ENCODE measurements at regions not wholly inside any gene's neighbourhood (a gene's known extent, or its start where the extent isn't known, plus 50 kb on each side); places are given as distances from the start of the nearest gene placed in this dataset.
A peak's percentile ranks its signal among the peaks of the same experiment; 100 is the strongest.

DNA sequence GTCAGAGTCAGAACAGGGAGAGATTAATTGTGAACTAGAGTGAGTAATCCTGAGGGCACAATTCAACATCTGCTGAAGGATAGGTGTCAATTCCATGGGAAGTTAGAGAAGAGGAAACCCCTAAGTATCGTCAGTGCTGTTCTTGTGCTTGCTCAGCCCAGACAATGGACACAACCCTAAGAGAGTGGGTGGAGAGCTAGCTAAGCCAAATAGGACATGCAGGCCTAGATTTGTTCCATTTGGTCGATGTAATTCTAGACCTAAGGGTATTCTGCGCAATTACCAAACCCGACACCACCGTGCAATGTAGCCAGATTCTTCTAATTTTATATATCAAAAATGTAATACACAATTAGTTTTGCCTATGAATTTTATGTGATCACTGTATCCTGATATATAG lies 431.6 kb downstream of the SH3GL2 start:
- intact Hi-C loops (cut with DNase I) = no loop called here
- no peak for DNase-seq (ENCODE audit: missing footprints)
- ATAC-seq = peak; percentile 37

- intact Hi-C loops (cut with DNase I) = no loop called here
- DNase-seq (ENCODE audit: missing footprints) (no peak), ATAC-seq (peak; percentile 63)
Observed at GRCh38 chr9:18012170-18012569, 433.3 kb downstream of the SH3GL2 start.

DNA sequence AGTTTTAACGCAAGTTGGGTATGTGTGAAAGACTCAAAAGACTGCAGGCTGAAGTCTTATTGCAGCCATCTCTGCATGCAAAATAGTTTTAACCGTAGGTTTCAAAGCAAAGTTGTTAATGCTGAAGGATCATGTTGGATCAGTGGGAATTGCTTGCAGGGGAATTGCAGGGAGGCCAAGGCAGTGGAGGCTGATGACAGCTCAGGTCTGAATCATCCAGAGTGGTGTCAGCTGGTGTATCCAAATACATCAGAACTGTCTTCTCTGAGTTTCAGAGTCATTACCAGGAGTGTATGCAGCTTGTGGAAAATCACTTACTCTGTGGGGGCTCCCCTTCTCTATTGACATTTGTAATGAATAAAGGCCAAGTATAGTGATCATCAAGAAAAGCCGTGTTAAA lies 435.7 kb downstream of the SH3GL2 start:
- DNase-seq (ENCODE audit: missing footprints) = no peak
- ATAC-seq = peak; percentile 45
- intact Hi-C loops (cut with DNase I) = no loop called here

GRCh38 chr9:18015116-18015515 lies 436.2 kb downstream of the SH3GL2 start:
- ATAC-seq = no peak
- intact Hi-C loops (cut with DNase I) = no loop called here
- DNase-seq (ENCODE audit: missing footprints) = no peak

- intact Hi-C loops (cut with DNase I) = no loop called here
- no peak for ATAC-seq
- DNase-seq (ENCODE audit: missing footprints) = no peak
Observed at GRCh38 chr9:18017136-18017535, 438.3 kb downstream of the SH3GL2 start.

- ATAC-seq (no peak), DNase-seq (ENCODE audit: missing footprints) (no peak)
- intact Hi-C loops (cut with DNase I) = no loop called here
Observed at GRCh38 chr9:18018221-18018620, 439.4 kb downstream of the SH3GL2 start.

DNA sequence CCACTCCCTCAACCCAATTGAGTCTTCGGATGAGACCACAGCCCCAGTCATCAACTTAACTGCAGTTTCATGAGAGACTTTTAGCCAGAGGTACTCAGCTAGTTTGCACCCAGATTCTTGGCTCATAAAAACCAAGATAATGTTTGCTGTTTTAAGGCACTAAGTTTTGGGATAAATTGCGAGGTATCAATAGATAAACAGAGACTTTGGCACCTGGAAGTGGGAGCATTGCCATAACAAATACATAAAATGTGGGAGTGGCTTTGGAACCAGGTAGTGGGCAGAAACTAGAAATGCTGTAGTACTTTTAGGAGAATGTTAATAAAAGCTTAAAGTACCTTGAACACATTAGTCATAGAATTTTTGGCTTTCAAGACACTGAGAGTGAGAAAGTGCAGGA lies 439.8 kb downstream of the SH3GL2 start:
- intact Hi-C loops (cut with DNase I) = no loop called here
- ATAC-seq (no peak), DNase-seq (ENCODE audit: missing footprints) (no peak)

DNA sequence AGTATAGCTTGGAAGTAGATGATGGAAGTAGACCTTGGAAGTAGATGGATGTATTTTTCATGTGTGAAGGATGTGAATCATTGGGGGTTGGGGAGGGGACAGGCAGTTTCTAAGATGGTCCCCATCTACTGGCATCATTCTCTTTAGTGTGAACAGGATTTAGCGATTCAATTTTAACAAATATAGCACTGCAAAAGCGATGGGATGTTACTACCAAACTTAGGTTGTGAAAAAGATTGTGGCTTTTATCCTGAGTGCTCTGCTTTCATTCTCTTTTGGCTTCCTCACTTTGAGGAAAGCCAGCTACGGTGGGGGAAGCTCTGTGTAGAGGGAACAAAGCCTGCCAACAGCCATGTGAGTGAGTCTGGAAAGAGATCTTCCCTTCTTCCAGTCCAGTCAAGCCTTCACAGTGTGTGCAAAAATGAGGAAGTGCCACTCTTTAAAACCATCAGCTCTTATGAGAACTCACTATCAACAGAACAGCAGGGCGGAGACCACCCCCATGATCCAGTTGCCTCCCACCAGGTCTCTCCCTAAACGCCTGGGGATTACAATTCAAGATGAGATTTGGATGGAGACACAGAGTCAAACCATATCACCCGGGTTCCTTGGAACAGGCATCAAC lies 441.4 kb downstream of the SH3GL2 start:
- DNase-seq (ENCODE audit: missing footprints) (no peak), ATAC-seq (no peak)
- intact Hi-C loops (cut with DNase I) = no loop called here

- intact Hi-C loops (cut with DNase I) = no loop called here
- no peak for ATAC-seq
- DNase-seq (ENCODE audit: missing footprints) = no peak
Observed at GRCh38 chr9:18022642-18023041, 443.8 kb downstream of the SH3GL2 start.

- no peak for ATAC-seq
- no peak for DNase-seq (ENCODE audit: missing footprints)
- intact Hi-C loops (cut with DNase I) = no loop called here
Observed at GRCh38 chr9:18023332-18023731, 444.5 kb downstream of the SH3GL2 start.

GRCh38 chr9:18032636-18033035 lies 441.3 kb upstream of the ADAMTSL1 start:
- DNase-seq (ENCODE audit: missing footprints) (no peak), ATAC-seq (no peak)
- intact Hi-C loops (cut with DNase I) = no loop called here

DNA sequence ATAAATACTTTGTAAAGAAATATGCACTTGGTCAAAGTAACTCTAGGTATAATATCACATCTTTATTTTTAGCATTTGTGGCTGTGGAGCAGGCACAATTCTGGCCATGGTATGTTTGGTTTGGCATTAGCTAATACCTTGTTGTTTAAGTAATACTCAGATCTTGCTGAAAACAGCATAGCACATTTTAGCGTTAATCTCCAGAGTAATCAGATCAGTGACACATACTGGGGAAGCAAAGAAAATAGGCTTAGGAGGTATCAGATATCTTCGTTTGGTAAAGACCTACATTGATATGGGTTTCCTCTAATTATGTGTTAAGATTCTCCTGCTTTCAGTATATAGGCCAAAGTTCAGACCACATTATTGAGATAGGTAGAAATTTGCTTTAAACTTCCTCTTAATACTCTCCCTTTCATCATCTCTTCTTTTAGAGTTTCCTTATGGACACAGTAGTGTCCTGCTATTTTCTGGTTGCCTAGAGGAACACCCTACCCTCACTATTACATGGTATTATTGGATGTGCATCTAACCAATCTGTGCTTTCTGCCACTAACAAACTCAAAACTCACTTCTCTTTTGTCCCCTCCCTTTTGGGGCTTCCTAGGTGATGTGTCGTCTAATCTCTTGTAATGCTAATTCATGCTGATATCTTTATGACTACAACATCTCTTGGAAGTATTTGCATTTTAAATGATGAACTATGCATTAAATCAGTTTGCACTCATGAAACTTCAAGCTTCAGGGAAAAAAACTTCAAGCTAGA lies 437.3 kb upstream of the ADAMTSL1 start:
- DNase-seq (ENCODE audit: missing footprints) (no peak), ATAC-seq (no peak)
- intact Hi-C loops (cut with DNase I) = no loop called here

DNA sequence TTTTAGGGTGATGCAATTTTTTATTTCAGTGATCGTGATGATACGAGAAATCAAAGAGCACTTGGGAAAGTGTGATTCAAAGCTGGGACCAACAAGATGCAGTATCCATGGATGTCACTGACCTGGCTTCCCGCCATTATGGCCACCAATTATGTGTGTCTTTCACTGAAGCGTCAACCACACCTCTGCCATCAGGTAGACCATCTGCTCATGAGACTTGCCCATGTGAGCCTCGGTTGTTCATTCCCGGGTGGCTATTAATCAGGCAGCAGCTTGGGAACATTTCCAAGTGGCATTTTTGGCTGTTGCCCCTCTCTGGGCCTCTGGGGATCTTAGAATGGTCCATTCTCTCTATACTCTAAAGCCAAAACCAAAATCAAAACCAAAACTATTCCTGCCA lies 436.0 kb upstream of the ADAMTSL1 start:
- ATAC-seq (no peak), DNase-seq (ENCODE audit: missing footprints) (no peak)
- intact Hi-C loops (cut with DNase I) = no loop called here

DNA sequence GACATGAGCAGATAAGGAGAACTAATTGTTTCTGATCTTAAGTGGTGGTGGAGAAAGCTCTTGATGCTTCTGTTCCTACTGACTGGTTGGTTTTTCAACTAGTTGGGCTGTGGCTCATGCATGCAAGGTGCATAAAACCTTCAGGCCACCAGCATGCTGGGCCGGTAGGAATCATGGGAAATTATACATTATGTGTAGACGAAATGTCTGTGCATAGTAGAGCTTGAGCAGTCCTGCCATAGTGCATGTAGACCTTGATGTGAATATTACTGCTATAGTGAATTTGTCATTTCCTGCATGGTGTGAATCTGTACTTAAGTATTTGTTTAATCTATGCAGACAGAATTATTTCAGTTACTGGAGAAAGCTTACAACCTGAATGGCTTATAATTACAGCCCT lies 433.6 kb upstream of the ADAMTSL1 start:
- DNase-seq (ENCODE audit: missing footprints) (no peak), ATAC-seq (no peak)
- intact Hi-C loops (cut with DNase I) = no loop called here

- ATAC-seq (no peak), DNase-seq (ENCODE audit: missing footprints) (no peak)
- intact Hi-C loops (cut with DNase I) = no loop called here
Observed at GRCh38 chr9:18043978-18044377, 430.0 kb upstream of the ADAMTSL1 start.

GRCh38 chr9:18045326-18045725 lies 428.6 kb upstream of the ADAMTSL1 start:
- ATAC-seq (no peak), DNase-seq (ENCODE audit: missing footprints) (no peak)
- intact Hi-C loops (cut with DNase I) = no loop called here

DNA sequence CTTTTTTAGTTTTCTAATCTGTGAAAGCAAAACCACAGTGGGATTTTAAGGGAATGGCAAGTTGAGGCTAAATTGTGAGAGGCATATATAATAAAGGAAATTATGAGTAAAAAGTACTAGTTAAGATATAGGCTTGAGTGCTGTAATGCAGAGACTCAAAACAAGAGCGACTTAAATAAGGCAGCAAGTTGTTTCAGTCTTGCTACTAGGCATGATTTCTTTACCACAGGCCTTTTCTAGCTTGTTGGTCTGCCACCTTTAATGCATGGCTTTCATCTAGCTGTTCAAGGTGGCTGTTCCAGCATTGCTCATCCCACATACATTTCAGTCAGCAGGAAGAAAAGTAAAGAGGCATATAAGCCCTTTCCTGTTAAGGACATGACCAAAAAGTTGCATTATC lies 427.9 kb upstream of the ADAMTSL1 start:
- no peak for DNase-seq (ENCODE audit: missing footprints)
- intact Hi-C loops (cut with DNase I) = no loop called here
- no peak for ATAC-seq

DNA sequence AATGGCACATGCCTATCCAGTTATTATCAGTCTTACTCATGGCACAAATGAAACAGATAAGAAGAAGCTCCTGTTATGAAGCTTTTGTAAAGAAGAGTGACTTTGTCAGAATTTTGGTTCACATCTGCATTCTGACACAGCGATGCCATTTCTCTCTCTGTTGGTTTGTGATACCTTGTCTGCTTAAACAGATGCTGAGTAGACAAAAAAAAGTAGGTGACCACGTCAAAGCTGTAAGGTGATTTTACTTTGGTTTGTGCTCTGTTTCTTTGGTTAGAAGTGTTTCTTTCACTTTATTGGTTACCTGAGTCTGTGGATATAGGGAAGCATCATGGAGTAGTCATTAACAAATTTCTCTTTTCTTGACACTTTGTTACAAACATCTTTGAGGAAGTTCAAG lies 422.3 kb upstream of the ADAMTSL1 start:
- intact Hi-C loops (cut with DNase I) = no loop called here
- DNase-seq (ENCODE audit: missing footprints) = no peak
- ATAC-seq = no peak

GRCh38 chr9:18052060-18052459 lies 421.9 kb upstream of the ADAMTSL1 start:
- DNase-seq (ENCODE audit: missing footprints) (no peak), ATAC-seq (no peak)
- intact Hi-C loops (cut with DNase I) = no loop called here

DNA sequence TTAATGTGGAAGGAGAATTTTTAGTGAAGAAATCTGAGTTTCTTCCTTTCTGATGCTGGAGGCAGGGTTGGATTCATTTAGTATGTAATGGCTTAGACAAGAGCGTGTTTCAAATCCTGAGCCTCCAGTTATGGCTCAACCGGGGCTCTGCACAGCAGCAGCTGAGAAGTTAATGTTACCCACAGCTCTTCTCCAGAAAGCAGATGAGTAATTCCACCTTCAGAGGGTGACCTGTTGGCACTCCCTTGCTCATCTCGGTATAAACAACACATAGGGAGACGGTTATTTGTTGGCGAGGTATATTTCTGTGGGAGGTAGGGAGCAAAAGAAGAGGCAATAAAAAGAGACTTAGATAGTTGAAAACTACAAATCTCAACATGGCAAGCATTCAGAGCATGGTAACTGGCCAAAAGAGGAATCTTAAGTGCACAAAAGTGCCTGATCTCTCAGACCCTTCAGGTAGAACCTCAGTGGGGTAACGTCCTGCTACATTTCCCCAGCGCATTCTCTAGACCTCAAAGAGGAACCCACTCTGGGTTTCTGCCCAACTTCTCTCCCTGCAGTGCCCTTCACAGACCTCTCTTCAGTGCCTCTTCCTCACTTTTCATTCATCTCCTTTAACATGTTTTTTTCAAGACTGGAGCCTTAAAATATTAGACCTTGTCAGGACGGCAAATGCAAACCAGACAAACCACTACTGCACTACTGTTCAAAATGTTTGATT lies 417.5 kb upstream of the ADAMTSL1 start:
- intact Hi-C loops (cut with DNase I) = no loop called here
- ATAC-seq = no peak
- DNase-seq (ENCODE audit: missing footprints) = no peak

Data from Right ventricle myocardium inferior (tissue), 1 donor.